ENCODE measurements at regions not wholly inside any gene's neighbourhood (a gene's known extent, or its start where the extent isn't known, plus 50 kb on each side); places are given as distances from the start of the nearest gene placed in this dataset.
"Not testable (repeated sequence)": the region's sequence is repeated elsewhere in the genome, so short reads cannot be mapped to it uniquely, and the experiment has no call there.

- H3K4me3 ChIP-seq (ENCODE audit: low read depth, low read length): no peak overlapping the region
- in situ Hi-C loops (cut with HindIII; ENCODE audit: low sequenced_read_pairs): no loop called here
- DNase-seq (ENCODE audit: low read depth): peak; percentile 83
- no peak for TF ChIP-seq CTCF (IDR thresholded peaks at IDR 0.05; ENCODE audit: low read depth, low read length, missing control alignments)
Observed at GRCh38 chr3:197367081-197367780, 68.8 kb upstream of the DLG1 start.

- no peak overlapping the region for H3K4me3 ChIP-seq (ENCODE audit: low read depth, low read length)
- no peak for DNase-seq (ENCODE audit: low read depth)
- no peak for TF ChIP-seq CTCF (IDR thresholded peaks at IDR 0.05; ENCODE audit: low read depth, low read length, missing control alignments)
- in situ Hi-C loops (cut with HindIII; ENCODE audit: low sequenced_read_pairs): no loop called here
Observed at GRCh38 chr3:197366301-197367044, 68.1 kb upstream of the DLG1 start.

- in situ Hi-C loops (cut with HindIII; ENCODE audit: low sequenced_read_pairs): no loop called here
- no peak for TF ChIP-seq CTCF (IDR thresholded peaks at IDR 0.05; ENCODE audit: low read depth, low read length, missing control alignments)
- H3K4me3 ChIP-seq (ENCODE audit: low read depth, low read length): no peak overlapping the region
- DNase-seq (ENCODE audit: low read depth): no peak
Observed at GRCh38 chr3:197365586-197365985, 67.2 kb upstream of the DLG1 start.

GRCh38 chr3:197364410-197365071 is 66.1 kb upstream of the DLG1 start:
- in situ Hi-C loops (cut with HindIII; ENCODE audit: low sequenced_read_pairs): no loop called here
- no peak for DNase-seq (ENCODE audit: low read depth)
- no peak overlapping the region for H3K4me3 ChIP-seq (ENCODE audit: low read depth, low read length)
- no peak for TF ChIP-seq CTCF (IDR thresholded peaks at IDR 0.05; ENCODE audit: low read depth, low read length, missing control alignments)

GRCh38 chr3:197363553-197364409 is 65.4 kb upstream of the DLG1 start:
- H3K4me3 ChIP-seq (ENCODE audit: low read depth, low read length): no peak overlapping the region
- TF ChIP-seq CTCF (IDR thresholded peaks at IDR 0.05; ENCODE audit: low read depth, low read length, missing control alignments): no peak
- in situ Hi-C loops (cut with HindIII; ENCODE audit: low sequenced_read_pairs): no loop called here
- no peak for DNase-seq (ENCODE audit: low read depth)

GRCh38 chr3:197362081-197362480 is 63.7 kb upstream of the DLG1 start:
- DNase-seq (ENCODE audit: low read depth): no peak
- no peak for TF ChIP-seq CTCF (IDR thresholded peaks at IDR 0.05; ENCODE audit: low read depth, low read length, missing control alignments)
- no peak overlapping the region for H3K4me3 ChIP-seq (ENCODE audit: low read depth, low read length)
- in situ Hi-C loops (cut with HindIII; ENCODE audit: low sequenced_read_pairs): no loop called here

GRCh38 chr3:197360095-197360494 is 61.7 kb upstream of the DLG1 start:
- H3K4me3 ChIP-seq (ENCODE audit: low read depth, low read length); in situ Hi-C loops (cut with HindIII; ENCODE audit: low sequenced_read_pairs); DNase-seq (ENCODE audit: low read depth): not testable (repeated sequence)

GRCh38 chr3:197359476-197359875 is 61.1 kb upstream of the DLG1 start:
- H3K4me3 ChIP-seq (ENCODE audit: low read depth, low read length); in situ Hi-C loops (cut with HindIII; ENCODE audit: low sequenced_read_pairs); DNase-seq (ENCODE audit: low read depth): not testable (repeated sequence)

Data from astrocyte of the cerebellum (primary cell).